PC-3 (cell line): ENCODE measurements at regions not wholly inside any gene's neighbourhood (a gene's known extent, or its start where the extent isn't known, plus 50 kb on each side); places are given as distances from the start of the nearest gene placed in this dataset.
A peak's percentile ranks its signal among the peaks of the same experiment; 100 is the strongest.

Source experiments
- ATAC-seq: fragments of 200-7000 bp; cut with Tn5 transposase; 2 replicates; pipeline ENCODE4 v1.9.1; 2020; ENCODE audit warnings: mild to moderate bottlenecking, moderate library complexity
- BruUV-seq: library from RNA; stranded (reverse); fragments of 400-500 nt; replicated peaks from 2 replicates; lab custom pipeline; 2021; lab: Mats Ljungman, UMichigan
- CTCF ChIA-PET: fragments of 300-600 bp; sonication (Branson Sonifier 250); formaldehyde crosslinking; loops from one replicate; lab custom pipeline; 2022; ENCODE audit warnings: antibody characterized with exemption; lab: Charles Lee
- POLR2A ChIA-PET: fragments of 300-600 bp; sonication (Branson Sonifier 250); formaldehyde crosslinking; loops from one replicate; lab custom pipeline; 2022; ENCODE audit warnings: antibody characterized with exemption; ENCODE audit not compliant: unreplicated experiment; lab: Charles Lee
- DNase-seq: peaks from one replicate; pipeline ENCODE4 v3.0.0-alpha.2; 2015
- H2AFZ ChIP-seq: fragments of 300-600 bp; sonication (generic); 2 replicates; pipeline ENCODE4 v1.6.0; 2016; ENCODE audit warnings: antibody characterized with exemption, low read length
- H3F3A ChIP-seq: fragments of 300-600 bp; sonication (generic); one replicate; pipeline ENCODE4 v1.6.0; 2017; ENCODE audit warnings: antibody characterized with exemption, low read length, control low read depth, mild to moderate bottlenecking; ENCODE audit not compliant: unreplicated experiment
- H3K27ac ChIP-seq: fragments of 300-600 bp; sonication (generic); 2 replicates; pipeline ENCODE4 v1.5.1; 2016; ENCODE audit warnings: mild to moderate bottlenecking, low read length
- H3K27me3 ChIP-seq: fragments of 300-600 bp; sonication (generic); 2 replicates; pipeline ENCODE4 v1.6.1; 2016; ENCODE audit warnings: low read length, mixed read lengths
- H3K36me3 ChIP-seq: fragments of 300-600 bp; sonication (generic); 2 replicates; pipeline ENCODE4 v1.6.1; 2016; ENCODE audit warnings: low read depth, mixed run types, low read length, mixed read lengths
- H3K4me1 ChIP-seq: fragments of 300-600 bp; sonication (generic); 2 replicates; pipeline ENCODE4 v1.5.1; 2016; ENCODE audit warnings: low read length; ENCODE audit not compliant: insufficient read depth
- H3K4me2 ChIP-seq: fragments of 300-600 bp; sonication (generic); 2 replicates; pipeline ENCODE4 v1.6.0; 2016; ENCODE audit warnings: low read length
- H3K4me3 ChIP-seq: fragments of 300-600 bp; sonication (generic); 2 replicates; pipeline ENCODE4 v1.5.1; 2016; ENCODE audit warnings: mild to moderate bottlenecking, low read length, mixed read lengths
- H3K79me2 ChIP-seq: fragments of 300-600 bp; sonication (generic); 2 replicates; pipeline ENCODE4 v1.6.1; 2017; ENCODE audit warnings: low read length, mixed read lengths
- H3K9ac ChIP-seq: fragments of 300-600 bp; sonication (generic); 2 replicates; pipeline ENCODE4 v1.6.0; 2016; ENCODE audit warnings: mild to moderate bottlenecking, low read length
- H3K9me2 ChIP-seq: fragments of 300-600 bp; sonication (generic); replicated peaks from 2 replicates; pipeline ENCODE4 v1.6.1; 2016; ENCODE audit warnings: mixed run types, low read length, mixed read lengths
- H3K9me3 ChIP-seq: fragments of 300-600 bp; sonication (generic); 2 replicates; pipeline ENCODE4 v1.6.1; 2016; ENCODE audit warnings: low read length, mixed read lengths
- H4K20me1 ChIP-seq: fragments of 300-600 bp; sonication (generic); 2 replicates; pipeline ENCODE4 v1.6.1; 2016; ENCODE audit warnings: low read length, mixed read lengths
- EZH2 ChIP-seq: fragments of 300-600 bp; sonication (generic); IDR thresholded peaks from one replicate; pipeline ENCODE4 v1.6.1; 2017; ENCODE audit warnings: antibody characterized with exemption, mild to moderate bottlenecking, low read length; ENCODE audit not compliant: unreplicated experiment
- EZH2phosphoT487 ChIP-seq: fragments of 300-600 bp; sonication (generic); IDR thresholded peaks from 2 replicates; pipeline ENCODE4 v1.6.1; 2018; ENCODE audit warnings: mild to moderate bottlenecking, antibody characterized with exemption, low read length, borderline replicate concordance
- intact Hi-C: fragments of 100-400 bp; cut with micrococcal nuclease; formaldehyde crosslinking; loops from 2 replicates; pipeline ENCODE4 v1.9.0; 2023
- TF ChIP-seq, protein P1 (sequence below): fragments of 300-600 bp; sonication (generic); conservative IDR thresholded peaks from 2 replicates; pipeline ENCODE4 v1.5.1; 2017; ENCODE audit warnings: antibody characterized with exemption, low read depth, mild to moderate bottlenecking, low read length

DNA sequence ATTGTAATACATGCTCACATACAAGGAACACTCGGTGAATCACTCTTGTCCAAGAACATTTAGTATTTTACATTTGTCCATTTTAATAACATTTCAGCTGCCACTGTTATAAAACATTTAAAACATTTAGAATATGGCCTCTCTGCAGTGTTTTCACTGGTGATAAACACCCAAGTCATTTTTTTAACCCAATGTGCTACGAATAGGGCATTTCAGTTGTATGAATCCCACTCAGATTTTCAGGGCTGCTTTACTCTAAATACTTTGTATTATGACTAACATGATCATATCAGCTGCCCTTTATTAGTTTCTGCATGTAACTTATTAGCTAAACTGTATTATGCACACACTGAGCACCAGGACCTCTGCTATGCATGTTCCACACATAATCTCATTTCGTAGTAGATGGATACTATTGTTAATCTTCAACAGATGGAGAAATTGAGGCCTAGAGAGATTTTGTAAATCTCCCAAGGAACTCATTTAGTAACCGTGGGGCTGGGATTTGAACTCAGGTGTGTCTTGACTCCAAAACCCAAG is 148.6 kb upstream of the CDIN1 start:
- Histone ChIP-seq H3K36me3 (no peaks in the 10 kb centered on the region), H3K27me3 (no peaks in the 10 kb centered on the region), H3K27ac (peak overlapping the region; percentile 83), H4K20me1 (no peaks in the 10 kb centered on the region), H3K4me1 (peaks cover 52% of the 10 kb centered on the region), H3K9me3 (no peaks in the 10 kb centered on the region), H3K79me2 (no peaks in the 10 kb centered on the region), H2AFZ (no peak overlapping the region), H3F3A (no peaks in the 10 kb centered on the region), H3K4me2 (no peak overlapping the region), H3K9me2 (no peaks in the 10 kb centered on the region), H3K9ac (no peak overlapping the region), H3K4me3 (no peak overlapping the region)
- intact Hi-C loops = no loop called here
- ATAC-seq = no peak
- BruUV-seq = no TSS peak
- POLR2A ChIA-PET = no interaction called here
- CTCF ChIA-PET = no interaction called here
- DNase-seq = no peak
- TF ChIP-seq, protein P1, sequence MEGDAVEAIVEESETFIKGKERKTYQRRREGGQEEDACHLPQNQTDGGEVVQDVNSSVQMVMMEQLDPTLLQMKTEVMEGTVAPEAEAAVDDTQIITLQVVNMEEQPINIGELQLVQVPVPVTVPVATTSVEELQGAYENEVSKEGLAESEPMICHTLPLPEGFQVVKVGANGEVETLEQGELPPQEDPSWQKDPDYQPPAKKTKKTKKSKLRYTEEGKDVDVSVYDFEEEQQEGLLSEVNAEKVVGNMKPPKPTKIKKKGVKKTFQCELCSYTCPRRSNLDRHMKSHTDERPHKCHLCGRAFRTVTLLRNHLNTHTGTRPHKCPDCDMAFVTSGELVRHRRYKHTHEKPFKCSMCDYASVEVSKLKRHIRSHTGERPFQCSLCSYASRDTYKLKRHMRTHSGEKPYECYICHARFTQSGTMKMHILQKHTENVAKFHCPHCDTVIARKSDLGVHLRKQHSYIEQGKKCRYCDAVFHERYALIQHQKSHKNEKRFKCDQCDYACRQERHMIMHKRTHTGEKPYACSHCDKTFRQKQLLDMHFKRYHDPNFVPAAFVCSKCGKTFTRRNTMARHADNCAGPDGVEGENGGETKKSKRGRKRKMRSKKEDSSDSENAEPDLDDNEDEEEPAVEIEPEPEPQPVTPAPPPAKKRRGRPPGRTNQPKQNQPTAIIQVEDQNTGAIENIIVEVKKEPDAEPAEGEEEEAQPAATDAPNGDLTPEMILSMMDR = no peak
- no peak for TF ChIP-seq EZH2
- no peak for TF ChIP-seq EZH2phosphoT487

DNA sequence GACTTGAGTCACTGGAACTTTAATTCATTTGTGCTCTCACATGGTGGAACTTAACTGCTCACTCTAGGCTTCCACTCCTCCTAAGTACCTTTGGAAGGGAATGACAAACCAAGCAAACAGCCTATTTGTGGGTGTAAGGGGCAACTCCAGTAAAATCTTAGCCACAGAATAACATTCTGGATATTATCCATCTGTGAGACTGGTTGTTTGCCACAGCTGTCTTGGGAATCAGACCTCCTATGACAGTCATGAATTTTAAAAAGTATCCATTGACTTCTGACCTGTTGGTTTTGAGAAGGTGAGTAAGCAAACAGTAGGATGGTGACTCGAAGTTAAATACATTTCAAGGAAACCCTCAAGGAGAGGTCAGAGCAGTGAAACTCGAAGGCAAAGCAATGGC is 147.3 kb upstream of the CDIN1 start:
- Histone ChIP-seq H2AFZ (no peak overlapping the region), H3F3A (no peaks in the 10 kb centered on the region), H3K9me2 (no peaks in the 10 kb centered on the region), H3K27ac (peak overlapping the region; percentile 83), H3K36me3 (no peaks in the 10 kb centered on the region), H3K9ac (no peak overlapping the region), H3K79me2 (no peaks in the 10 kb centered on the region), H3K4me3 (no peak overlapping the region), H3K4me2 (0 out of 2 replicates have a peak overlapping the region, but pooled peaks have one; percentile 18), H4K20me1 (no peaks in the 10 kb centered on the region), H3K4me1 (peaks cover 49% of the 10 kb centered on the region), H3K9me3 (no peaks in the 10 kb centered on the region), H3K27me3 (no peaks in the 10 kb centered on the region)
- intact Hi-C loops = no loop called here
- DNase-seq (peak; percentile 90), ATAC-seq (peak; percentile 41)
- ChIA-PET CTCF (interaction anchor here (0.6 kb wide), 1 partner anchor 69 kb away, joined by 3 read pairs; no protein-coding TSS in a partner anchor), POLR2A (no interaction called here)
- TF ChIP-seq EZH2phosphoT487 (no peak), EZH2 (no peak)
- TF ChIP-seq, protein P1 = no peak
- BruUV-seq = no TSS peak

DNA sequence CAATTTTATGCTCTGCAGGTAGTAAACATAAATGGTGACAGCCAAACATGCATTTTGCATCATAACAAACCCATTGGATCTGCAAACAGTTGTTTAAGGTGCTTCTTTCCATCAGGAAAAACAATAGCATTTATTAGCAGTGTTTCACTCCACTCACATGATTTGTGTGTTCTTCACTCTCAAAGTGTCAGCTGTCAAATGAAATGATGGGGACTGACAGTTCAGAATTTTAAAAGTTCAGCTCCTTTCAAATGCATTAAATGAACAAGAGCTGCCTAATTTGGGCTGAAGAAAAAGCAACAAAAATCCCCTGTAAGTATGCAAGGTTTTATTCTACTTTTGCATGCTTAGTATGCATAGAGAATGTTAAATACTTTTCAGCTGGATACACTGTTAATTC is 145.2 kb upstream of the CDIN1 start:
- ChIA-PET CTCF (no interaction called here), POLR2A (no interaction called here)
- no peak overlapping the region for H2AFZ ChIP-seq
- H3K9me3 ChIP-seq = no peaks in the 10 kb centered on the region
- H3K36me3 ChIP-seq = no peaks in the 10 kb centered on the region
- no peaks in the 10 kb centered on the region for H3F3A ChIP-seq
- no peaks in the 10 kb centered on the region for H4K20me1 ChIP-seq
- TF ChIP-seq EZH2 = no peak
- no peak for TF ChIP-seq EZH2phosphoT487
- TF ChIP-seq, protein P1 = no peak
- intact Hi-C loops = no loop called here
- H3K79me2 ChIP-seq = no peaks in the 10 kb centered on the region
- no peaks in the 10 kb centered on the region for H3K9me2 ChIP-seq
- peaks cover 31% of the 10 kb centered on the region for H3K4me1 ChIP-seq
- H3K4me2 ChIP-seq = no peak overlapping the region
- DNase-seq = no peak
- H3K4me3 ChIP-seq = no peak overlapping the region
- no peaks in the 10 kb centered on the region for H3K27me3 ChIP-seq
- no peak overlapping the region for H3K9ac ChIP-seq
- H3K27ac ChIP-seq = no peak overlapping the region
- ATAC-seq = no peak
- BruUV-seq = no TSS peak
